GM23248 (cell line): ENCODE measurements at regions not wholly inside any gene's neighbourhood (a gene's known extent, or its start where the extent isn't known, plus 50 kb on each side); places are given as distances from the start of the nearest gene placed in this dataset.

Experiments used
- EZH2 ChIP-seq: fragments of 200-600 bp; sonication (generic); IDR thresholded peaks from 2 replicates; pipeline ENCODE4 v1.6.1; 2018; ENCODE audit warnings: antibody characterized with exemption, mild to moderate bottlenecking; ENCODE audit not compliant: insufficient read depth, poor library complexity, severe bottlenecking
- EZH2phosphoT487 ChIP-seq: fragments of 200-600 bp; sonication (generic); IDR thresholded peaks from 2 replicates; pipeline ENCODE4 v1.6.1; 2018; ENCODE audit warnings: antibody characterized with exemption, moderate library complexity, mild to moderate bottlenecking, low read depth; ENCODE audit not compliant: insufficient read depth

- TF ChIP-seq EZH2 (no peak), EZH2phosphoT487 (no peak)
These were observed 177.1 kb upstream of the HDAC4 start for GRCh38 chr2:239577935-239578334.
